ENCODE measurements at regions not wholly inside any gene's neighbourhood (a gene's known extent, or its start where the extent isn't known, plus 50 kb on each side); places are given as distances from the start of the nearest gene placed in this dataset.

- TF ChIP-seq ZNF384 (IDR thresholded peaks at IDR 0.05) (no peak), SP1 (IDR thresholded peaks at IDR 0.05) (no peak), SUZ12 (IDR thresholded peaks at IDR 0.05) (no peak), BHLHE40 (IDR thresholded peaks at IDR 0.05; ENCODE audit: borderline replicate concordance) (no peak), HDGF (IDR thresholded peaks at IDR 0.05; ENCODE audit: borderline replicate concordance) (no peak), L3MBTL2 (conservative IDR thresholded peaks at IDR 0.05) (no peak), FOXA1 (IDR thresholded peaks at IDR 0.05) (no peak), FOXM1 (IDR thresholded peaks at IDR 0.05; ENCODE audit: borderline replicate concordance) (no peak), FOXK2 (IDR thresholded peaks at IDR 0.05) (no peak), CTBP1 (IDR thresholded peaks at IDR 0.05; ENCODE audit: borderline replicate concordance) (no peak)
Observed at GRCh38 chr20:48120120-48120519, 334.8 kb upstream of the SULF2 start.

Data from HEK293T (cell line).